ENCODE measurements at regions not wholly inside any gene's neighbourhood (a gene's known extent, or its start where the extent isn't known, plus 50 kb on each side); places are given as distances from the start of the nearest gene placed in this dataset.

- no peak for TF ChIP-seq CTCF (IDR thresholded peaks at IDR 0.05; ENCODE audit: borderline replicate concordance, extremely low read depth, insufficient read depth)
- H3K9me3 ChIP-seq (ENCODE audit: control insufficient read depth in 2 of 3, insufficient read depth in 1 of 3, low read length in 3 of 3): no peaks in the 10 kb centered on the region
- H3K27me3 ChIP-seq (ENCODE audit: control insufficient read depth, insufficient read depth, low read length): no peaks in the 10 kb centered on the region
- H3K4me1 ChIP-seq (ENCODE audit: control insufficient read depth in 2 of 3, insufficient read depth in 2 of 3, low read depth in 1 of 3, low read length in 3 of 3): no peaks in the 10 kb centered on the region
- H3K27ac ChIP-seq (ENCODE audit: low read depth in 2 of 2, low read length in 2 of 2): no peak overlapping the region
- intact Hi-C loops (cut with DNase I): no loop called here
- no peaks in the 10 kb centered on the region for H3K36me3 ChIP-seq (ENCODE audit: control insufficient read depth in 2 of 3, insufficient read depth in 3 of 3, low read length in 3 of 3)
- H3K9ac ChIP-seq (ENCODE audit: low read length in 3 of 3): no peak overlapping the region
- no peak overlapping the region for H3K4me3 ChIP-seq (ENCODE audit: low read length in 3 of 3)
- DNase-seq (no peak), FAIRE-seq (no peak)
Observed at GRCh38 chrX:106278951-106279350, 110.8 kb downstream of the PWWP3B start.

GRCh38 chrX:106281383-106281782 is 113.3 kb downstream of the PWWP3B start:
- Histone ChIP-seq H3K9ac (ENCODE audit: low read length in 3 of 3) (no peak overlapping the region), H3K9me3 (ENCODE audit: control insufficient read depth in 2 of 3, insufficient read depth in 1 of 3, low read length in 3 of 3) (no peaks in the 10 kb centered on the region), H3K36me3 (ENCODE audit: control insufficient read depth in 2 of 3, insufficient read depth in 3 of 3, low read length in 3 of 3) (no peaks in the 10 kb centered on the region), H3K4me1 (ENCODE audit: control insufficient read depth in 2 of 3, insufficient read depth in 2 of 3, low read depth in 1 of 3, low read length in 3 of 3) (no peaks in the 10 kb centered on the region), H3K27me3 (ENCODE audit: control insufficient read depth, insufficient read depth, low read length) (no peaks in the 10 kb centered on the region), H3K27ac (ENCODE audit: low read depth in 2 of 2, low read length in 2 of 2) (no peak overlapping the region), H3K4me3 (ENCODE audit: low read length in 3 of 3) (no peak overlapping the region)
- FAIRE-seq (no peak), DNase-seq (no peak)
- TF ChIP-seq CTCF (IDR thresholded peaks at IDR 0.05; ENCODE audit: borderline replicate concordance, extremely low read depth, insufficient read depth): no peak
- intact Hi-C loops (cut with DNase I): no loop called here

- H3K4me3 ChIP-seq (ENCODE audit: low read length in 3 of 3): no peak overlapping the region
- intact Hi-C loops (cut with DNase I): no loop called here
- no peaks in the 10 kb centered on the region for H3K36me3 ChIP-seq (ENCODE audit: control insufficient read depth in 2 of 3, insufficient read depth in 3 of 3, low read length in 3 of 3)
- no peak overlapping the region for H3K27ac ChIP-seq (ENCODE audit: low read depth in 2 of 2, low read length in 2 of 2)
- TF ChIP-seq CTCF (IDR thresholded peaks at IDR 0.05; ENCODE audit: borderline replicate concordance, extremely low read depth, insufficient read depth): no peak
- H3K9ac ChIP-seq (ENCODE audit: low read length in 3 of 3): no peak overlapping the region
- H3K9me3 ChIP-seq (ENCODE audit: control insufficient read depth in 2 of 3, insufficient read depth in 1 of 3, low read length in 3 of 3): no peaks in the 10 kb centered on the region
- no peaks in the 10 kb centered on the region for H3K4me1 ChIP-seq (ENCODE audit: control insufficient read depth in 2 of 3, insufficient read depth in 2 of 3, low read depth in 1 of 3, low read length in 3 of 3)
- no peaks in the 10 kb centered on the region for H3K27me3 ChIP-seq (ENCODE audit: control insufficient read depth, insufficient read depth, low read length)
- DNase-seq (no peak), FAIRE-seq (no peak)
Observed at GRCh38 chrX:106283841-106284240, 115.7 kb downstream of the PWWP3B start.

- no peaks in the 10 kb centered on the region for H3K4me1 ChIP-seq (ENCODE audit: control insufficient read depth in 2 of 3, insufficient read depth in 2 of 3, low read depth in 1 of 3, low read length in 3 of 3)
- H3K4me3 ChIP-seq (ENCODE audit: low read length in 3 of 3): no peak overlapping the region
- no peaks in the 10 kb centered on the region for H3K9me3 ChIP-seq (ENCODE audit: control insufficient read depth in 2 of 3, insufficient read depth in 1 of 3, low read length in 3 of 3)
- H3K9ac ChIP-seq (ENCODE audit: low read length in 3 of 3): no peak overlapping the region
- no peak for TF ChIP-seq CTCF (IDR thresholded peaks at IDR 0.05; ENCODE audit: borderline replicate concordance, extremely low read depth, insufficient read depth)
- no peaks in the 10 kb centered on the region for H3K27me3 ChIP-seq (ENCODE audit: control insufficient read depth, insufficient read depth, low read length)
- no peaks in the 10 kb centered on the region for H3K36me3 ChIP-seq (ENCODE audit: control insufficient read depth in 2 of 3, insufficient read depth in 3 of 3, low read length in 3 of 3)
- DNase-seq (no peak), FAIRE-seq (no peak)
- intact Hi-C loops (cut with DNase I): no loop called here
- no peak overlapping the region for H3K27ac ChIP-seq (ENCODE audit: low read depth in 2 of 2, low read length in 2 of 2)
Observed at GRCh38 chrX:106284431-106285025, 116.4 kb downstream of the PWWP3B start.

All from kidney (tissue), 13 donors.